Fibroblast of villous mesenchyme (primary cell): ENCODE measurements at regions not wholly inside any gene's neighbourhood (a gene's known extent, or its start where the extent isn't known, plus 50 kb on each side); places are given as distances from the start of the nearest gene placed in this dataset.
"Not testable (repeated sequence)": the region's sequence is repeated elsewhere in the genome, so short reads cannot be mapped to it uniquely, and the experiment has no call there.

Source experiments
- DNase-seq: peaks from one replicate; pipeline ENCODE4 v3.0.0-alpha.2; 2010; ENCODE audit warnings: low read depth
- H3K4me3 ChIP-seq: 2 replicates; pipeline ENCODE4 v1.5.1; 2011; ENCODE audit warnings: low read depth, mild to moderate bottlenecking, low read length
- TF ChIP-seq, protein P1 (sequence below): IDR thresholded peaks from 2 replicates; pipeline ENCODE4 v1.5.1; 2012; ENCODE audit warnings: low read depth, mild to moderate bottlenecking, low read length; ENCODE audit not compliant: insufficient read depth

DNA sequence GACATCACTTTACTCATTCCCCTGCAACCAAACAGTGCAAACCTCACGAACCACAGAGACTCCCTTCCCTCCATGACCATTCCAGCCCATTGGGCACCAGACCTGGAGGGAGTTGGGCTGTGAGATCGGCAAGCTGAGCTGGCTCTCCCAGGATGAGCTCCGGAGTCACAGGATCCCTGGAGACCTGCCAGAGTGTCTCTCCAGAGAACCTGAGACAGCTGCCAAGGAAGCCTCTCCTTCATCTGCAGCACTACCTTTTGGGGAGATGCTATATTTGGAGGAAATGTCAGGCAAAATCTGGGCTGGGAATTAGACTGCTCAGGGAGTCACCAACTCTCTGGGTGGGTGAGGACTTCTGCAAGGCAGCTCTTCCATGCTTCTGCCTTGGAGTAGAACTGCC lies 417.4 kb downstream of the TNS1 start:
- no peak for DNase-seq
- H3K4me3 ChIP-seq = no peak overlapping the region
- TF ChIP-seq, protein P1, sequence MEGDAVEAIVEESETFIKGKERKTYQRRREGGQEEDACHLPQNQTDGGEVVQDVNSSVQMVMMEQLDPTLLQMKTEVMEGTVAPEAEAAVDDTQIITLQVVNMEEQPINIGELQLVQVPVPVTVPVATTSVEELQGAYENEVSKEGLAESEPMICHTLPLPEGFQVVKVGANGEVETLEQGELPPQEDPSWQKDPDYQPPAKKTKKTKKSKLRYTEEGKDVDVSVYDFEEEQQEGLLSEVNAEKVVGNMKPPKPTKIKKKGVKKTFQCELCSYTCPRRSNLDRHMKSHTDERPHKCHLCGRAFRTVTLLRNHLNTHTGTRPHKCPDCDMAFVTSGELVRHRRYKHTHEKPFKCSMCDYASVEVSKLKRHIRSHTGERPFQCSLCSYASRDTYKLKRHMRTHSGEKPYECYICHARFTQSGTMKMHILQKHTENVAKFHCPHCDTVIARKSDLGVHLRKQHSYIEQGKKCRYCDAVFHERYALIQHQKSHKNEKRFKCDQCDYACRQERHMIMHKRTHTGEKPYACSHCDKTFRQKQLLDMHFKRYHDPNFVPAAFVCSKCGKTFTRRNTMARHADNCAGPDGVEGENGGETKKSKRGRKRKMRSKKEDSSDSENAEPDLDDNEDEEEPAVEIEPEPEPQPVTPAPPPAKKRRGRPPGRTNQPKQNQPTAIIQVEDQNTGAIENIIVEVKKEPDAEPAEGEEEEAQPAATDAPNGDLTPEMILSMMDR = no peak

DNA sequence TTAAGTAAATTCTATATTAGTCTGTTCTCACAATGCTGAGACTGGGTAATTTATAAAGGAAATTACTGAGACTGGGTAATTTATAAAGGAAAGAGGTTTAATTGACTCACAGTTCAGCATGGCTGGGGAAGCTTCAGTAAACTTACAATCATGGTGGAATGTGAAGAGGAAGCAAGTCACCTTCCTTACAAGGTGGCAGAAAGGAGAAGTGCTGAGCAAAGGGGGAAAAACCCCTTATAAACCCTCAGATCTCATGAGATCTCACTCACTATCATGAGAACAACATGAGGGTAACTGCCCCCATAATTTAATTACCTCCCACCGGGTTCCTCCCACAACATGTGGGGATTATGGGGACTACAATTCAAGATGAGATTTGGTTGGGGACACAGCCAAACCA lies 422.4 kb downstream of the TNS1 start:
- DNase-seq, H3K4me3 ChIP-seq: not testable (repeated sequence)

DNA sequence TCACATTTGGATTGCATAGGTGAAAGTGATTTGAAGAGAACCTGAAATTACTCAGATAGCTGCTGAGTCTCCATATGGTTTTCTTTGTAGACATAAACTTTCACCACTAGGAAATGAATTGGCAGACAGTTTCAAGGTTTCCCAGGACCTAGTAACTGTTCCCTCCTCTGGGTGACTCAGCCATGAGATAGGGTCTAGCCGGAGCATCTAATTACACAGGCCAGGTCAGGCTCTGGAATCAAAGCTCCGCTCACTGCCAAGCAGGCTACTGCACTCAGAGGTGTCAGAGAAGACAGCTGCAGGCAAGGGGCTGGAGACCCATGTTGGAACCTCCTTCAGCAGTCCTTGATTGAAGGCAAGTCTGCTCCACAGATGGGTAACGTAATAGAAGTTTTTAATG lies 429.2 kb downstream of the TNS1 start:
- TF ChIP-seq, protein P1 = no peak
- DNase-seq = peak; percentile 75
- no peak overlapping the region for H3K4me3 ChIP-seq

DNA sequence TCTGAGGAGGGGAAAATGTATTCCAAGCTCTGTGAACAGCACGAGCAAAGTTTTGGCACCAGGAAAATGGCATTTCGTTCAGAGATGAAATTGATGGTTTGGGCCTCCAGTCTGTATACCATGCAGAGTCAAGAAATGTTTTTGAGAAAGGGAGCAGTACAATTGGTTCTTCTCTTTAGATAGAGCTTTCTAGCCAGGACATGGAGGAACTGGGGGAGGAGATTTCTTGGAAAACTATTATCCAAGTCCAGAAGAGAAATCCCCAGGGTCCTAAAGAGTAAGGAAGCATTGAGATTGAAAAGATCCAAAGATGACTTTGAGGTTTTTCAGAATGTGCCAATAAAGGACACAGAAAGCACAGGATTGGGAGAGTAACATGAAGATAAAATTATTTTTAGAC lies 432.4 kb downstream of the TNS1 start:
- DNase-seq = no peak
- H3K4me3 ChIP-seq = no peak overlapping the region
- TF ChIP-seq, protein P1 = no peak

DNA sequence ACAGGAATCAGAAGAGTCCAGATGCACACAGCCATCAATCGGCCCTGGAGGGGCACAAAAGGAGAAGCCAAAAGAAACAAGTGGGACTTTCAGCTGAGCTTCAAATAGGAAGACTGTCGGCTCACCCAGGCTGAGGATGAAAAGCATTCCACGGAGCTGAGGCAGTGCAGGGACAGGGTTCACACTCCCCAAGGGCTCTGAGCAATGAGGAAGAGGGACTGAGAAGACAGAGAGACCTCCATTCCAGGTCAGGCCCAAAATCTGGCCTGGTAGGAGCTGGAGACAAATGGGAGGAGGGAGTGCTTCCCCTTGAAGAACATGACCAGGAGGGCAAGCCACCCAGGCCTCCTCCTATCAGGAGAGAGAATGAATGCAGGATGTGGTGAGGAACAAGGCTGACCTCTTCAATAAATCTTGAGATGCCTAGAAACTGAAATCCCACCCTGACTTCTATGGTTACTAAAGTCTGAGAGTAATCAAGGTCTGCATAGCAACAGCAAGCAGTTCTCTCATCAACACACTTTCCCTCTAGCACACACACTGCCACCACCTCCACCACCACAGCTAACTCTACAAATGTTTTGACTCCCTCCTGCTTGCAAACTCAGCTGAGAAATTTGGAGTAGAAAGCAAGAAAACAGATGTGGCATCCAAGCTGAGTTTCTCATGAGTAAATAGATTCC lies 434.4 kb downstream of the TNS1 start:
- no peak overlapping the region for H3K4me3 ChIP-seq
- TF ChIP-seq, protein P1 = no peak
- peak; percentile 26 for DNase-seq

DNA sequence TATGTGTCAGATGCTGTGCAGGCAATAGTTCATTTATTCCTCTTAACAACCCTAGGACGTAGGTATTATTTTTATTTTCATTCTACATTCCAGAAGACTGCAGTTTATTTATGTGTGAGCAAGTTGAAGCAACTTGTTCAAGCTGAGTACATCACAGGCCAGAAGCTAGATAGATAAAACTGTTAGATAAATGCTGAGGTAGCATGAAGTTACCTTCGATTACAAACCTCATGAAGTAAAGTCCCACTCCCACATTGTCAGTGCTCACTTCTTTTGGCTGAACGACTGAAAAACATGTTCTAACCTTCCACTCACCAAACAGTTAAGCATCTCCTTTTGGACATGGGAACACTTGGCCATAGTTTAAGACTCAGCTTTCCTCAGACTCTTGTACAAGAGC lies 439.2 kb downstream of the TNS1 start:
- no peak for DNase-seq
- H3K4me3 ChIP-seq = no peak overlapping the region
- TF ChIP-seq, protein P1 = no peak

DNA sequence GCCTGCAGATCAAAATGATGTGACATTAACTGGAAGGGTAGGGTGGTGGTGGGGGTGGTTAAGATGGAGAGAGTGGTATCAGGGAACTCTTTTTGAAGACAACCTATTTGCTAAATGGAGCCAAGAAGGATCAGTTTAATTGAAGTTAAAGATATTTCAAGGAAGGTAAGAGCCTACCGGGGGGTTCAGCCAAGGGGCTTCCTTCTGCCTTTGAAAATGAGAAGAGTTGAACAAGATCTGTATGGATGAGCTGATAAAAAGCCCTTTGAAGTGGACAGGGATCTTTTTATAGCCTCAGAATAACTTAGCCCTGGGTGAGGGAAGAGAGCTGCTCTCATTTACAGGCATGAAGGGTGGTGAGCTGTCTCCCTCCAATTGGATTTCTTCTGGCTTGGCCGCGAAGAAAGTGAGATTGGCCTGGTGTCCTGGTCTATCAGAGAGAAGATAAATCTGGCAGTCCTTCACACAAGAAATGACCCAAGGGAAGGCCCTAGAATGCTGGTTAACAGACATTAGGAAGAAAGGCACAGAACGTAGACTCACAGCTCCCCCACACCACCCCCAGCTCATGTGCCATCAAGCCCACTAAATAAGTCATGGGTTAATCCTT lies 439.8 kb downstream of the TNS1 start:
- TF ChIP-seq, protein P1 = no peak
- H3K4me3 ChIP-seq = no peak overlapping the region
- DNase-seq = peak; percentile 11
